ENCODE measurements at regions not wholly inside any gene's neighbourhood (a gene's known extent, or its start where the extent isn't known, plus 50 kb on each side); places are given as distances from the start of the nearest gene placed in this dataset.

GRCh38 chr20:51093240-51093763 lies 70.4 kb upstream of the KCNG1 start (continued):
- TF ChIP-seq HSF4 (CRISPR knock-in tag; IDR thresholded peaks at IDR 0.05; ENCODE audit: borderline replicate concordance) (no peak), E2F8 (IDR thresholded peaks at IDR 0.05; ENCODE audit: low read depth, partially characterized antibody) (no peak), ZSCAN29 (IDR thresholded peaks at IDR 0.05) (no peak), XRCC4 (IDR thresholded peaks at IDR 0.05; ENCODE audit: extremely low read depth, insufficient read depth, insufficient read length) (no peak), SIRT6 (IDR thresholded peaks at IDR 0.05; ENCODE audit: low read depth, low read length) (no peak), ZNF764 (CRISPR knock-in tag; IDR thresholded peaks at IDR 0.05; ENCODE audit: low read depth) (no peak), ZNF263 (CRISPR knock-in tag; IDR thresholded peaks at IDR 0.05; ENCODE audit: borderline replicate concordance) (no peak), ZNF165 (CRISPR knock-in tag; IDR thresholded peaks at IDR 0.05; ENCODE audit: borderline replicate concordance) (0 out of 2 replicates have a peak, but pooled peaks have one; percentile 50), NR1H2 (CRISPR knock-in tag; IDR thresholded peaks at IDR 0.05) (no peak)
- TF ChIP-seq, protein P1, sequence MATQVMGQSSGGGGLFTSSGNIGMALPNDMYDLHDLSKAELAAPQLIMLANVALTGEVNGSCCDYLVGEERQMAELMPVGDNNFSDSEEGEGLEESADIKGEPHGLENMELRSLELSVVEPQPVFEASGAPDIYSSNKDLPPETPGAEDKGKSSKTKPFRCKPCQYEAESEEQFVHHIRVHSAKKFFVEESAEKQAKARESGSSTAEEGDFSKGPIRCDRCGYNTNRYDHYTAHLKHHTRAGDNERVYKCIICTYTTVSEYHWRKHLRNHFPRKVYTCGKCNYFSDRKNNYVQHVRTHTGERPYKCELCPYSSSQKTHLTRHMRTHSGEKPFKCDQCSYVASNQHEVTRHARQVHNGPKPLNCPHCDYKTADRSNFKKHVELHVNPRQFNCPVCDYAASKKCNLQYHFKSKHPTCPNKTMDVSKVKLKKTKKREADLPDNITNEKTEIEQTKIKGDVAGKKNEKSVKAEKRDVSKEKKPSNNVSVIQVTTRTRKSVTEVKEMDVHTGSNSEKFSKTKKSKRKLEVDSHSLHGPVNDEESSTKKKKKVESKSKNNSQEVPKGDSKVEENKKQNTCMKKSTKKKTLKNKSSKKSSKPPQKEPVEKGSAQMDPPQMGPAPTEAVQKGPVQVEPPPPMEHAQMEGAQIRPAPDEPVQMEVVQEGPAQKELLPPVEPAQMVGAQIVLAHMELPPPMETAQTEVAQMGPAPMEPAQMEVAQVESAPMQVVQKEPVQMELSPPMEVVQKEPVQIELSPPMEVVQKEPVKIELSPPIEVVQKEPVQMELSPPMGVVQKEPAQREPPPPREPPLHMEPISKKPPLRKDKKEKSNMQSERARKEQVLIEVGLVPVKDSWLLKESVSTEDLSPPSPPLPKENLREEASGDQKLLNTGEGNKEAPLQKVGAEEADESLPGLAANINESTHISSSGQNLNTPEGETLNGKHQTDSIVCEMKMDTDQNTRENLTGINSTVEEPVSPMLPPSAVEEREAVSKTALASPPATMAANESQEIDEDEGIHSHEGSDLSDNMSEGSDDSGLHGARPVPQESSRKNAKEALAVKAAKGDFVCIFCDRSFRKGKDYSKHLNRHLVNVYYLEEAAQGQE (IDR thresholded peaks at IDR 0.05; ENCODE audit: borderline replicate concordance): peak; percentile 35; the same call in 1 of the 2 replicates
- TF ChIP-seq, protein P1 (CRISPR knock-in tag; IDR thresholded peaks at IDR 0.05; ENCODE audit: low read depth): no peak
- TF ChIP-seq, protein P2, sequence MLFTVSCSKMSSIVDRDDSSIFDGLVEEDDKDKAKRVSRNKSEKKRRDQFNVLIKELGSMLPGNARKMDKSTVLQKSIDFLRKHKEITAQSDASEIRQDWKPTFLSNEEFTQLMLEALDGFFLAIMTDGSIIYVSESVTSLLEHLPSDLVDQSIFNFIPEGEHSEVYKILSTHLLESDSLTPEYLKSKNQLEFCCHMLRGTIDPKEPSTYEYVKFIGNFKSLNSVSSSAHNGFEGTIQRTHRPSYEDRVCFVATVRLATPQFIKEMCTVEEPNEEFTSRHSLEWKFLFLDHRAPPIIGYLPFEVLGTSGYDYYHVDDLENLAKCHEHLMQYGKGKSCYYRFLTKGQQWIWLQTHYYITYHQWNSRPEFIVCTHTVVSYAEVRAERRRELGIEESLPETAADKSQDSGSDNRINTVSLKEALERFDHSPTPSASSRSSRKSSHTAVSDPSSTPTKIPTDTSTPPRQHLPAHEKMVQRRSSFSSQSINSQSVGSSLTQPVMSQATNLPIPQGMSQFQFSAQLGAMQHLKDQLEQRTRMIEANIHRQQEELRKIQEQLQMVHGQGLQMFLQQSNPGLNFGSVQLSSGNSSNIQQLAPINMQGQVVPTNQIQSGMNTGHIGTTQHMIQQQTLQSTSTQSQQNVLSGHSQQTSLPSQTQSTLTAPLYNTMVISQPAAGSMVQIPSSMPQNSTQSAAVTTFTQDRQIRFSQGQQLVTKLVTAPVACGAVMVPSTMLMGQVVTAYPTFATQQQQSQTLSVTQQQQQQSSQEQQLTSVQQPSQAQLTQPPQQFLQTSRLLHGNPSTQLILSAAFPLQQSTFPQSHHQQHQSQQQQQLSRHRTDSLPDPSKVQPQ (CRISPR knock-in tag; IDR thresholded peaks at IDR 0.05; ENCODE audit: borderline replicate concordance): no peak

Measured in K562 (cell line).